ENCODE measurements at regions not wholly inside any gene's neighbourhood (a gene's known extent, or its start where the extent isn't known, plus 50 kb on each side); places are given as distances from the start of the nearest gene placed in this dataset.

DNA sequence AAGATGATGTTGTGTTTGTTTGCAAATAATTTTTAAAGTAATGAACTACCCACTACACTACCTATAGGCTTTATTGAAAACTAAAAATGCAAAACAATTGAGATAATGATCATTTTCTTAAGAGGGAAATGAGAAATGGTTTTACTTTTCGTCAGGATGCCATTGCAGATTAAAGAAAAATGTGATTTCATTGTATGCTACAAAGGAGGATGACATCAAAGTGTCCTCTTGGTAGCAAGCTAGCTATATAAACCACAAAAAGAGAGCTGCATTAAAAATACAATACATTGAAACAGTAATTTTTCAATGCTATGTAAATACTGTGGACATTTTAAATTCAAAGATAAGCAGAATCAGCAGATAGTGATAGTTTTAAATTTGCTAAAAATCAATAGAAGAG is 87.5 kb upstream of the DPYD start:
- TF ChIP-seq EZH2phosphoT487 (IDR thresholded peaks at IDR 0.05; ENCODE audit: borderline replicate concordance, low read length) (no peak), CTCF (IDR thresholded peaks at IDR 0.05; ENCODE audit: low read depth, low read length, poor library complexity, severe bottlenecking) (no peak)

All from DOHH2 (cell line).